ENCODE measurements at regions not wholly inside any gene's neighbourhood (a gene's known extent, or its start where the extent isn't known, plus 50 kb on each side); places are given as distances from the start of the nearest gene placed in this dataset.

GRCh38 chr9:108479989-108480652 lies 375.7 kb downstream of the ACTL7B start:
- TF ChIP-seq, protein P1, sequence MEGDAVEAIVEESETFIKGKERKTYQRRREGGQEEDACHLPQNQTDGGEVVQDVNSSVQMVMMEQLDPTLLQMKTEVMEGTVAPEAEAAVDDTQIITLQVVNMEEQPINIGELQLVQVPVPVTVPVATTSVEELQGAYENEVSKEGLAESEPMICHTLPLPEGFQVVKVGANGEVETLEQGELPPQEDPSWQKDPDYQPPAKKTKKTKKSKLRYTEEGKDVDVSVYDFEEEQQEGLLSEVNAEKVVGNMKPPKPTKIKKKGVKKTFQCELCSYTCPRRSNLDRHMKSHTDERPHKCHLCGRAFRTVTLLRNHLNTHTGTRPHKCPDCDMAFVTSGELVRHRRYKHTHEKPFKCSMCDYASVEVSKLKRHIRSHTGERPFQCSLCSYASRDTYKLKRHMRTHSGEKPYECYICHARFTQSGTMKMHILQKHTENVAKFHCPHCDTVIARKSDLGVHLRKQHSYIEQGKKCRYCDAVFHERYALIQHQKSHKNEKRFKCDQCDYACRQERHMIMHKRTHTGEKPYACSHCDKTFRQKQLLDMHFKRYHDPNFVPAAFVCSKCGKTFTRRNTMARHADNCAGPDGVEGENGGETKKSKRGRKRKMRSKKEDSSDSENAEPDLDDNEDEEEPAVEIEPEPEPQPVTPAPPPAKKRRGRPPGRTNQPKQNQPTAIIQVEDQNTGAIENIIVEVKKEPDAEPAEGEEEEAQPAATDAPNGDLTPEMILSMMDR (IDR thresholded peaks at IDR 0.05) = no peak
- TF ChIP-seq ZFX (IDR thresholded peaks at IDR 0.05; ENCODE audit: borderline replicate concordance) = no peak

All from 22Rv1 (cell line).